Gastroesophageal sphincter (tissue), 3 donors: ENCODE measurements at regions not wholly inside any gene's neighbourhood (a gene's known extent, or its start where the extent isn't known, plus 50 kb on each side); places are given as distances from the start of the nearest gene placed in this dataset.

Source experiments
- EP300 ChIP-seq: sonication (generic); formaldehyde crosslinking; IDR thresholded peaks from one replicate; pipeline ENCODE4 v1.6.1; 2017; ENCODE audit warnings: antibody characterized with exemption, mild to moderate bottlenecking
- POLR2A ChIP-seq, 2 donors: fragments of 450-650 bp; IDR thresholded peaks; one replicate each; pipeline ENCODE4 v1.6.1; 2017; ENCODE audit warnings: antibody characterized with exemption in 2 of 2, mild to moderate bottlenecking in 2 of 2, moderate library complexity in 1 of 2
- POLR2AphosphoS5 ChIP-seq: sonication (generic); formaldehyde crosslinking; IDR thresholded peaks from one replicate; pipeline ENCODE4 v1.6.1; 2017; ENCODE audit warnings: antibody characterized with exemption
- TF ChIP-seq, protein P1 (sequence below), 4 experiments: fragments of 200-600 bp in 2 of 4; fragments of 450-650 bp in 2 of 4; sonication (generic) in 1 of 4; IDR thresholded peaks; one replicate each; pipeline ENCODE4 v1.5.1; 2017 to 2019; ENCODE audit warnings: antibody characterized with exemption in 4 of 4, mild to moderate bottlenecking in 2 of 4, moderate library complexity in 2 of 4

GRCh38 chr6:44538807-44539201, 151.3 kb downstream of the CDC5L start:
- no peak for TF ChIP-seq POLR2A (IDR thresholded peaks at IDR 0.05)
- TF ChIP-seq, protein P1, sequence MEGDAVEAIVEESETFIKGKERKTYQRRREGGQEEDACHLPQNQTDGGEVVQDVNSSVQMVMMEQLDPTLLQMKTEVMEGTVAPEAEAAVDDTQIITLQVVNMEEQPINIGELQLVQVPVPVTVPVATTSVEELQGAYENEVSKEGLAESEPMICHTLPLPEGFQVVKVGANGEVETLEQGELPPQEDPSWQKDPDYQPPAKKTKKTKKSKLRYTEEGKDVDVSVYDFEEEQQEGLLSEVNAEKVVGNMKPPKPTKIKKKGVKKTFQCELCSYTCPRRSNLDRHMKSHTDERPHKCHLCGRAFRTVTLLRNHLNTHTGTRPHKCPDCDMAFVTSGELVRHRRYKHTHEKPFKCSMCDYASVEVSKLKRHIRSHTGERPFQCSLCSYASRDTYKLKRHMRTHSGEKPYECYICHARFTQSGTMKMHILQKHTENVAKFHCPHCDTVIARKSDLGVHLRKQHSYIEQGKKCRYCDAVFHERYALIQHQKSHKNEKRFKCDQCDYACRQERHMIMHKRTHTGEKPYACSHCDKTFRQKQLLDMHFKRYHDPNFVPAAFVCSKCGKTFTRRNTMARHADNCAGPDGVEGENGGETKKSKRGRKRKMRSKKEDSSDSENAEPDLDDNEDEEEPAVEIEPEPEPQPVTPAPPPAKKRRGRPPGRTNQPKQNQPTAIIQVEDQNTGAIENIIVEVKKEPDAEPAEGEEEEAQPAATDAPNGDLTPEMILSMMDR (IDR thresholded peaks at IDR 0.05): no peak
- TF ChIP-seq POLR2AphosphoS5: no peak
- TF ChIP-seq EP300: no peak
